Neural cell (in vitro differentiated cells): ENCODE measurements at regions not wholly inside any gene's neighbourhood (a gene's known extent, or its start where the extent isn't known, plus 50 kb on each side); places are given as distances from the start of the nearest gene placed in this dataset.

Experiments
- H2AFZ ChIP-seq: fragments of 200-600, 300-800 bp; sonication (generic), shearing (Covaris generic); 2 replicates; pipeline ENCODE4 v1.6.0; 2014; ENCODE audit warnings: low read depth, mild to moderate bottlenecking, antibody characterized with exemption, low read length, moderate library complexity
- H3F3A ChIP-seq: fragments of 200-600 bp; shearing (Covaris generic); 2 replicates; pipeline ENCODE4 v1.6.1; 2016; ENCODE audit warnings: mild to moderate bottlenecking, moderate library complexity, mixed read lengths, antibody characterized with exemption, low read length; ENCODE audit not compliant: insufficient read depth, poor library complexity, severe bottlenecking
- H3K27ac ChIP-seq: fragments of 200-600, 300-800 bp; sonication (generic), shearing (Covaris generic); 2 replicates; pipeline ENCODE4 v1.5.1; 2014; ENCODE audit warnings: mild to moderate bottlenecking, low read length, moderate library complexity
- H3K27me3 ChIP-seq: fragments of 300-800, 200-600 bp; sonication (generic), shearing (Covaris generic); 2 replicates; pipeline ENCODE4 v1.6.0; 2014; ENCODE audit warnings: mild to moderate bottlenecking, low read depth, low read length, moderate library complexity; ENCODE audit not compliant: insufficient read depth
- H3K36me3 ChIP-seq: fragments of 300-800, 200-600 bp; sonication (generic), shearing (Covaris generic); 2 replicates; pipeline ENCODE4 v1.5.1; 2014; ENCODE audit warnings: mild to moderate bottlenecking, antibody characterized with exemption, low read length, moderate library complexity; ENCODE audit not compliant: insufficient read depth
- H3K4me2 ChIP-seq: fragments of 300-800, 200-600 bp; sonication (generic), shearing (Covaris generic); 2 replicates; pipeline ENCODE4 v1.6.0; 2014; ENCODE audit warnings: mild to moderate bottlenecking, low read length
- H3K4me3 ChIP-seq: fragments of 300-800, 200-600 bp; sonication (generic), shearing (Covaris generic); 2 replicates; pipeline ENCODE4 v1.5.1; 2014; ENCODE audit warnings: mild to moderate bottlenecking, low read length, moderate library complexity
- H3K79me2 ChIP-seq: fragments of 200-600 bp; shearing (Covaris generic); replicated peaks from 2 replicates; pipeline ENCODE4 v1.6.0; 2014; ENCODE audit warnings: mild to moderate bottlenecking, low read length, moderate library complexity; ENCODE audit not compliant: insufficient read depth
- H3K9ac ChIP-seq: fragments of 300-800, 200-600 bp; sonication (generic), shearing (Covaris generic); 2 replicates; pipeline ENCODE4 v1.6.1; 2016; ENCODE audit warnings: mild to moderate bottlenecking, low read length, mixed read lengths
- H3K9me2 ChIP-seq: fragments of 200-600 bp; shearing (Covaris generic); 2 replicates; pipeline ENCODE4 v1.6.1; 2016; ENCODE audit warnings: mild to moderate bottlenecking, low read length, mixed read lengths; ENCODE audit not compliant: insufficient read depth
- H3K9me3 ChIP-seq: fragments of 200-600, 300-800 bp; sonication (generic), shearing (Covaris generic); 2 replicates; pipeline ENCODE4 v1.6.1; 2016; ENCODE audit warnings: mild to moderate bottlenecking, mixed run types, low read length, moderate library complexity, mixed read lengths
- H4K20me1 ChIP-seq: fragments of 200-600 bp; shearing (Covaris generic); 2 replicates; pipeline ENCODE4 v1.6.1; 2016; ENCODE audit warnings: mild to moderate bottlenecking, mixed run types; ENCODE audit not compliant: insufficient read depth
- CTCF ChIP-seq: fragments of 450-650 bp; IDR thresholded peaks from 2 replicates; pipeline ENCODE4 v1.5.1; 2014; ENCODE audit warnings: antibody characterized with exemption, mild to moderate bottlenecking, moderate library complexity; ENCODE audit not compliant: poor library complexity, severe bottlenecking
- EP300 ChIP-seq: fragments of 450-650 bp; conservative IDR thresholded peaks from 2 replicates; pipeline ENCODE4 v1.6.1; 2014; ENCODE audit warnings: antibody characterized with exemption, mild to moderate bottlenecking, moderate library complexity; ENCODE audit not compliant: poor library complexity, severe bottlenecking
- EZH2 ChIP-seq: fragments of 200-600, 300-800 bp; shearing (Covaris generic), sonication (generic); IDR thresholded peaks from 2 replicates; pipeline ENCODE4 v1.6.1; 2014; ENCODE audit warnings: antibody characterized with exemption, low read length, borderline replicate concordance, mild to moderate bottlenecking; ENCODE audit not compliant: insufficient read depth, poor library complexity, severe bottlenecking
- MXI1 ChIP-seq: fragments of 450-650 bp; conservative IDR thresholded peaks from 2 replicates; pipeline ENCODE4 v1.6.1; 2014; ENCODE audit warnings: antibody characterized with exemption, mild to moderate bottlenecking; ENCODE audit not compliant: poor library complexity, severe bottlenecking
- POLR2AphosphoS5 ChIP-seq: IDR thresholded peaks from 2 replicates; pipeline ENCODE4 v1.6.1; 2012
- RAD21 ChIP-seq: fragments of 450-650 bp; conservative IDR thresholded peaks from 2 replicates; pipeline ENCODE4 v1.6.1; 2014; ENCODE audit warnings: antibody characterized with exemption, mild to moderate bottlenecking, moderate library complexity
- SMC3 ChIP-seq: fragments of 450-650 bp; conservative IDR thresholded peaks from 2 replicates; pipeline ENCODE4 v1.6.1; 2014; ENCODE audit warnings: antibody characterized with exemption, mild to moderate bottlenecking, moderate library complexity; ENCODE audit not compliant: poor library complexity
- TAF1 ChIP-seq: IDR thresholded peaks from 2 replicates; pipeline ENCODE4 v1.6.1; 2012; ENCODE audit warnings: low read depth
- TF ChIP-seq, protein P1 (sequence below): IDR thresholded peaks from 2 replicates; pipeline ENCODE4 v1.6.1; 2012; ENCODE audit warnings: borderline replicate concordance

DNA sequence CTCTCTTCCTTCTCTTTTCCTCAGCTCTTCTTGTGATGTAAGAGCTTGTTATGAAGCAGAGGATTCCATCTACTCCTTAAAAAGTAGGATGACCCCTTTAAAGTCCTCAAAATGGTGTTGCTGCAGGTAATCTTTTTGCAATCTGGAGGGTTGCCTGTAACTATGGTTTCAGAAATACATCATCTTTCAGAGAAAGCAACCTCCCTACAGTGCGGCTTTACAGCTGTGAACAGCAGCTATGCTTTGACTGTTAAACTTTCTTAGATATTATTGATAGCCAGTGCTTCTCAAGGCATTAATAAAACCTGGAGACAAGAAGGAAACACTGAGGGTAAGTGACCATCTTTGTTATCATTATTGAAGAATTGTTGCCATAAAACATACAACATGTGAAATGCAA, 86.6 kb upstream of the MDFIC start:
- no peaks in the 10 kb centered on the region for H3K9me3 ChIP-seq
- no peaks in the 10 kb centered on the region for H4K20me1 ChIP-seq
- no peak overlapping the region for H3K4me3 ChIP-seq
- no peak overlapping the region for H3K4me2 ChIP-seq
- no peak overlapping the region for H3K9ac ChIP-seq
- H3F3A ChIP-seq: no peaks in the 10 kb centered on the region
- no peak for TF ChIP-seq EZH2
- TF ChIP-seq POLR2AphosphoS5: no peak
- TF ChIP-seq RAD21: no peak
- no peak for TF ChIP-seq CTCF
- no peak for TF ChIP-seq TAF1
- no peak for TF ChIP-seq EP300
- TF ChIP-seq, protein P1, sequence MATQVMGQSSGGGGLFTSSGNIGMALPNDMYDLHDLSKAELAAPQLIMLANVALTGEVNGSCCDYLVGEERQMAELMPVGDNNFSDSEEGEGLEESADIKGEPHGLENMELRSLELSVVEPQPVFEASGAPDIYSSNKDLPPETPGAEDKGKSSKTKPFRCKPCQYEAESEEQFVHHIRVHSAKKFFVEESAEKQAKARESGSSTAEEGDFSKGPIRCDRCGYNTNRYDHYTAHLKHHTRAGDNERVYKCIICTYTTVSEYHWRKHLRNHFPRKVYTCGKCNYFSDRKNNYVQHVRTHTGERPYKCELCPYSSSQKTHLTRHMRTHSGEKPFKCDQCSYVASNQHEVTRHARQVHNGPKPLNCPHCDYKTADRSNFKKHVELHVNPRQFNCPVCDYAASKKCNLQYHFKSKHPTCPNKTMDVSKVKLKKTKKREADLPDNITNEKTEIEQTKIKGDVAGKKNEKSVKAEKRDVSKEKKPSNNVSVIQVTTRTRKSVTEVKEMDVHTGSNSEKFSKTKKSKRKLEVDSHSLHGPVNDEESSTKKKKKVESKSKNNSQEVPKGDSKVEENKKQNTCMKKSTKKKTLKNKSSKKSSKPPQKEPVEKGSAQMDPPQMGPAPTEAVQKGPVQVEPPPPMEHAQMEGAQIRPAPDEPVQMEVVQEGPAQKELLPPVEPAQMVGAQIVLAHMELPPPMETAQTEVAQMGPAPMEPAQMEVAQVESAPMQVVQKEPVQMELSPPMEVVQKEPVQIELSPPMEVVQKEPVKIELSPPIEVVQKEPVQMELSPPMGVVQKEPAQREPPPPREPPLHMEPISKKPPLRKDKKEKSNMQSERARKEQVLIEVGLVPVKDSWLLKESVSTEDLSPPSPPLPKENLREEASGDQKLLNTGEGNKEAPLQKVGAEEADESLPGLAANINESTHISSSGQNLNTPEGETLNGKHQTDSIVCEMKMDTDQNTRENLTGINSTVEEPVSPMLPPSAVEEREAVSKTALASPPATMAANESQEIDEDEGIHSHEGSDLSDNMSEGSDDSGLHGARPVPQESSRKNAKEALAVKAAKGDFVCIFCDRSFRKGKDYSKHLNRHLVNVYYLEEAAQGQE: no peak
- no peak for TF ChIP-seq SMC3
- no peak for TF ChIP-seq MXI1
- H3K27ac ChIP-seq: no peak overlapping the region
- H3K27me3 ChIP-seq: no peaks in the 10 kb centered on the region
- H3K79me2 ChIP-seq: no peaks in the 10 kb centered on the region
- no peaks in the 10 kb centered on the region for H3K9me2 ChIP-seq
- H3K36me3 ChIP-seq: no peaks in the 10 kb centered on the region
- no peak overlapping the region for H2AFZ ChIP-seq

DNA sequence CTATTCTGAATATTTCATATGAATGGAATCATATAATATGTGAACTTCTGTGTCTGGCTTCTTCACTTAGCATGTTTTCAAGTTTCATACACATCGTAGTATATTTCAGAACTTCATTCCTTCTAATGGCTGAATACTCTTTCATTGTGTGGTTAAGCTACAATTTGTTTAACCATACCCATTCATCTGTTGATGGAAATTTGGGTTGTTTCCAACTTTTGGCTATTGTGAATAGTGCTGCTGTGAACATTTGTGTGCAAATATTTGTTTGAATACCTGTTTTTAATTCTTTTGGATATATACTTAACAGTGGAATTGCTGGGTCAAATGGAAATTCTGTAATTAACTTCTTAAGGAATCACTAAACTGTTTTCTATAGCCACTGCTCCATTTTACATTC, 86.0 kb upstream of the MDFIC start:
- TF ChIP-seq POLR2AphosphoS5 (no peak), TAF1 (no peak), EZH2 (no peak), SMC3 (no peak), MXI1 (no peak), RAD21 (no peak), EP300 (no peak), CTCF (no peak)
- TF ChIP-seq, protein P1: no peak
- no peaks in the 10 kb centered on the region for H3K36me3 ChIP-seq
- H2AFZ ChIP-seq: no peak overlapping the region
- H3K9me2 ChIP-seq: no peaks in the 10 kb centered on the region
- H3K27me3 ChIP-seq: no peaks in the 10 kb centered on the region
- H3K27ac ChIP-seq: no peak overlapping the region
- no peak overlapping the region for H3K4me2 ChIP-seq
- no peaks in the 10 kb centered on the region for H3K79me2 ChIP-seq
- no peaks in the 10 kb centered on the region for H3F3A ChIP-seq
- no peaks in the 10 kb centered on the region for H3K9me3 ChIP-seq
- H4K20me1 ChIP-seq: no peaks in the 10 kb centered on the region
- H3K9ac ChIP-seq: no peak overlapping the region
- no peak overlapping the region for H3K4me3 ChIP-seq
